GM21786 (cell line): ENCODE measurements at regions not wholly inside any gene's neighbourhood (a gene's known extent, or its start where the extent isn't known, plus 50 kb on each side); places are given as distances from the start of the nearest gene placed in this dataset.
"Not testable (repeated sequence)": the region's sequence is repeated elsewhere in the genome, so short reads cannot be mapped to it uniquely, and the experiment has no call there.

Source experiments
- ATAC-seq: cut with Tn5 transposase; IDR thresholded peaks from one replicate; pipeline ENCODE4 v1.9.1; 2021; ENCODE audit not compliant: unreplicated experiment

GRCh38 chr3:195669310-195669709 is 51.5 kb upstream of the MUC20 start:
- not testable (repeated sequence) for ATAC-seq

GRCh38 chr3:195668131-195668766 is 52.5 kb upstream of the MUC20 start:
- not testable (repeated sequence) for ATAC-seq

DNA sequence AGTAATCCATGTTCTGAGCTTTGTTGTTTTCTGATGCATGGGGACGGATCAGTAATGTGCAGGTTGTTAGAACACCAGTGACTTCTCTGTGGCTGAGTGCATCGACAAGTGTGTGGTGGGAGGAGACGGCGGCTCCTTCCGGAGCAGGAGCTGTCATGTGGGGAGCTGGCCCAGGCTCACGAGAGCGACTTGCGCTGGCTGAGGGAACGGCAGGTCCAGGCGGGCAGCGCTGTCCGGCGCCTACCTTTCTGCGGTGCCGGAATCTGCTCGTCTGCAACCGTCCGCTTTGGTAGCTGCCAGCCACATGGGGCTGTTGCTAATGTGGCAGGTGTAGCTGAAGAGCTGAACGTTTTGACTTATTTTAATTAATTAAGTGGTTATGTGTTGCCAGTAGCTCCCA is 55.5 kb upstream of the MUC20 start:
- ATAC-seq = not testable (repeated sequence)

DNA sequence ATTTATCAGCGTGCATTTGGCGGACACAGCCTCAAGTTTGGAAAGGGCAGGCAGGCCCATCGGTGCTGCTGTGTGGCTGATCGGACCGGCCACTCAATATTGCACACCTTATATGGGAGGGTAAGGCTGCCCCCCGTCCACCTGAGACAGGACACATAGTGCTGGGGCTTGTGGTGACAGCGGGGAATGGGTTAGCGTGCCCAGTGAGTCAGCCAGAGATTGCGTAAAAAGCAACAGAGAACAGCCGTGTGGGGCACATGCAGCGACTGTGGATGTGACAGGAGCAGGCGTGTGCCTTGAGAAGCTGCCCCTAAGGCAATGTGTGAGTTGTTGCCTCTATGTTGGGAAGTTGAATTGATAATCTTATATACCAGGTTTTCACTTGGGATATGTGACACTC is 56.6 kb upstream of the MUC20 start:
- not testable (repeated sequence) for ATAC-seq

GRCh38 chr3:195659136-195659533 is 61.6 kb upstream of the MUC20 start:
- ATAC-seq = not testable (repeated sequence)

GRCh38 chr3:195658381-195659135 is 62.2 kb upstream of the MUC20 start:
- peak; percentile 37 for ATAC-seq

GRCh38 chr3:195657475-195658372 is 63.1 kb upstream of the MUC20 start:
- ATAC-seq = peak; percentile 65

- not testable (repeated sequence) for ATAC-seq
Observed at GRCh38 chr3:195656091-195656490, 64.7 kb upstream of the MUC20 start.

GRCh38 chr3:195654746-195655145 is 66.0 kb upstream of the MUC20 start:
- not testable (repeated sequence) for ATAC-seq

DNA sequence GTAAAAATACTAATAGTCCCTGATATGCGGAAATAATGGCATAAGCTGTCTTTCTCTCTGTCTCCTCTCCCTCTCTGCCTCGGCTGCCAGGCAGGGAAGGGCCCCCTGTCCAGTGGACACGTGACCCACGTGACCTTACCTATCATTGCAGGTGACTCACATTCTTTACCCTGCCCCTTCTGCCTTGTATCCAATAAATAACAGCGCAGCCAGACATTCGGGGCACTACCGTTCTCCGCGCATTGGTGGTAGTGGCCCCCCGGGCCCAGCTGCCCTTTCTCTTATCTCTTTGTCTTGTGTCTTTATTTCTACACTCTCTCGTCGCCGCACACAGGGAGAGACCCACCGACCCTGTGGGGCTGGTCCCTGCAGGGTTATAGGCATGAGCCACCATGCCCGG is 66.6 kb upstream of the MUC20 start:
- not testable (repeated sequence) for ATAC-seq

- ATAC-seq = not testable (repeated sequence)
Observed at GRCh38 chr3:195653641-195654040, 67.1 kb upstream of the MUC20 start.

DNA sequence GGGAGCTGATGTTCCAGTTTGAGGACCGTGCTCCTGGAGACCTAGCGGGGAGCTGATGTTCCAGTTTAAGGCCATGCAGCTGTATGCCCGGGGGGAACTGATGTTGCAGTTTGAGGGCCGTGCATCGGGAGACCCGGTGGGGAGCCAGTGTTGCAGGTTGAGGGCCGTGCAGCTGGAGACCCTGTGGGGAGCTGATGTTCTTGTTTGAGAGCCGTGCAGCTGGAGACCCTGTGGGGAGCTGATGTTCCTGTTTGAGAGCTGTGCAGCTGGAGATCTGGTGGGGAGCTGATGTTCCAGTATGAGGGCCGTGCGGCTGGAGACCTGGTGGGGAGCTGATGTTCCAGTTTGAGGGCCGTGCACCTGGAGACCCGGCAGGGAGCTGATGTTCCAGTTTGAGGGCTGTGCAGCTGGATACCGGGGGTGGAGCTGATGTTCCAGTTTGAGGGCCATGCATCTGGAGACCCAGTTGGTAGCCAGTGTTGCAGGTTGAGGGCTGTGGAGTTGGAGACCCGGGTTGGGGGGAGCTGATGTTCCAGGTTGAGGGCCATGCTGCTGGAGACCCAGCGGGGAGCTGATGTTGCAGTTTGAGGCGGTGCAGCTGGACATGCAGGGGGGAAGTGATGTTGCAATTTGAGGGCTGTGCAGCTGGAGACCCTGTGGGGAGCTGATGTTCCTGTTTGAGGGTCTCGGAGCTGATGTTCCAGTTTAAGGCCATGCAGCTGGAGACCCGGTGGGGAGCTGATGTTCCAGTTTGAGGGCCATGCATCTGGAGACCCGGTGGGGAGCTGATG is 64.4 kb upstream of the APOD start:
- not testable (repeated sequence) for ATAC-seq

DNA sequence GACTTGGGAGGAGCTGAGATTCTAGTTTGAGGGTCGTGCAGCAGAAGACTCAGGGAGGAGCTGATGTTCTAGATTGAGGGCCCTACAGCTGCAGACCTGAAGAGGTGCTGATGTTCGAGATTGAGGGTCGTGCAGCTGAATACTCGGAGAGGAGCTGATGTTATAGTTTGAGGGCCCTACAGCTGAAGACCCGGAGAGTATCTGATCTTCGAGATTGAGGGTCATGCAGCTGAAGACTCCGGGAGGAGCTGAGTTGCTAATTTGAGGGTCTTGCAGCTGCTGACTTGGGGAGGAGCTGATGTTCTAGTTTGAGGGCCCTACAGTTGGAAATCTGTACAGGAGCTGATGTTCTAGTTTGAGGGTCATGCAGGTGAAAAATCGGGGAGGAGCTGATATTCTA is 62.1 kb upstream of the APOD start:
- not testable (repeated sequence) for ATAC-seq

DNA sequence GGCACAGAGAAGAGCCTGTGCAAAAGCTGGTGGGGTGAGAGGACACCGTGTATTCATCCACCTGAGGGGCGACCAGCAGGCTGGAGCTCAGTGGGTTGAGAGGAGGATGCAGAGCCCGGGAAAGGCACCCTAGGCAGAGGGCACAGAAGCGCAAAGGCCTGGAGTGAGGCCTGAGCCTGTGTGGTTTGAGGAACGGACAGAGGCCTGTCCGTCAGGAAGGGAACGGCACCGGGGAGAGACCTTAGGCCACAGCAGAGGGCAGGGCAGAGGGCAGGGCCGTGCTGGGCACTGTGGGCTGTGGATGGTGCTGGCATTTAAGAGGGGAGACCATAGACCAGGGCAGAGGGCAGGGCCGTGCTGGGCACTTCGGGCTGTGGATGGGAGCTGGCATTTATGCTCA is 59.5 kb upstream of the APOD start:
- ATAC-seq = not testable (repeated sequence)

GRCh38 chr3:195642311-195642710 is 58.6 kb upstream of the APOD start:
- ATAC-seq = not testable (repeated sequence)

GRCh38 chr3:195638456-195638855 is 54.7 kb upstream of the APOD start:
- ATAC-seq = not testable (repeated sequence)

DNA sequence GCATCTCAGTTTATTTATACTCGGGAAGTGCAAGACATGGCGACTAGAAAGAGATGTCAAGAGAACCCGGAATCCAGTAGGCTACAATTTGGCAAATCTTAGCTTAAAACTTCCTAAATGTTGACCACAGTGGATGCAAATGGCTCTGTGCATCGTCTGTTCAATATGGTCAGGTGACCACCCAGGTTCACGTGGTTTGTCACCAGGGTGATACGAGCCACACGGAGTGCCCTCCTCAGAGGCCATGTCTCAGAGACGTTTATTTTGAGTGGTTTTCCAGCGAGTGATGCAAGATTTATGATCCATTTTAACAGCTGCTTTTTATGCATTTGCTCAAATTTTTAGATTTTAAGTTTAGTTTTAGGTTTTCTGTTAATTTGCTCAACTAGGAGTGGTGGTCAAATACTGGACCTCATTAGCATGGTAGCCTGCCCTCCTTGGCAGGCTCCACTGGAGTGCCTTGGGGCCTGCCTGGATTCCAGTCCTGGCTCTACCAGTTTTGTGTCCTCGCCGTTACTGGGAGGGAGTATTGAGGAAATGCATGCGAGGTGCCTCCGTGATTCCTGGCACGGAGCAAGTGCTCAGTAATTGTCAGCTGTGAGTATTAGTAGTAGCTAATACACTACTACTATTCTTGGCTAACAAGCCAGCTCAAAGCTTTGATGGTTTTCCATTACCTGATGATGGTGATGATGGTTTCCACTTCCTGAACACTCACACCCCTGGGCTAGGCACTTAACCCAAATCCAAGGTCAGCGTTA is 53.9 kb upstream of the APOD start:
- not testable (repeated sequence) for ATAC-seq

DNA sequence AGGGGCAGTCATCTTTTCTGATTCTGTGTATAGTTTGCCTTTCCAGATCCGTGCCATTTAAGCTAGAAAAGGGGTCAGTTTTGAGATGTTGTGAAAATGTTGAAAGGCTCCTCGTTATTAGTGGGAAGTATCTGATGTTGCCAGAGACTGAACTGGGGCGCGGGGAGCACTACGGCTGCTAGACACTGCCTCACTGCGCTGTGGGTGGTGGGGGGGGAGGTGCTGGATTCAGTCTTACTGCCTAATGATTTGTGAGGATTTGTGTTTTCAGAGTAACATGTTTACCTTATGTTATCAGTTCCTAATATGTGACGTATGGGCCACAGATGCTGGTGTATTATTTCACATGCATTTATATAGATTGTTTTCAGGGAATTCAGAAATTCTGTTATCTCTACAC is 53.3 kb upstream of the APOD start:
- ATAC-seq = not testable (repeated sequence)

DNA sequence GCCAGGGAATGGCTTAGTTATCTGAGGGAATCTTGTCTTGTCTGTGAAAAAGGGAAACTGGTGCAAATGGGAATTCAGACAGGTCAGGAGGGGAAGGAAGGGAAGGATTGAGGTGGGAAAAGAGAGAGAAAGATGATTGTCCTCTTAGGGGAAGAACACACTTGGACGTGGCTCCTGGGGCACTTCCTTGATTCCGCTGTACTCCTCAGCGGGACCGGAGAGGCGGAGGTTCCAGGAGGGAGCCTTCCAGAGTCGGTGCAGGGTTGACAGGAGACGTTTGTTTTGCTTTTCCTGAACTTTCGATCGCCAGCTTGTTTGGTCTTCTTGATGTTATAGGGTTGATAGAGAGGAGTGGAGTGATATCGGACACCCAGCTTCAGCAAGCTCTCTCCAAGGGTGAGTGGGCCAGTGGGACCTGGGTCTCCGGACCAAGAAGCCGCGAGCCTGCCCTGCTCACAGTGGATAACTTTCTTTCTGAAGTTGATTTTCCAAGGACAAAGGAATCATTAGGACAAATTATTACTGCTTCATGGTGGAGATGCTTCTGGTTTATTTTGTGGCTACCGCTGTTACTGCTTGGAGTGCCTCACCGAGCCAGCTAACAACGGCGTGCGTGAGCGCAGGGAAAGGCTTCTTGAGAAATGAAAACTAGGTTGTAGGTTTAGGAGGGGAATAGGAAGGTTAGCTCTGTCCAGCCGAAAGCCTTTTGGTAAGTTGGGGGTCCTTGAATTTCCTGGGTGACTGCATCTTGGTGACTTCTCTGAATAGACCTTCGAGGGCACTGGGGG is 52.4 kb upstream of the APOD start:
- ATAC-seq = not testable (repeated sequence)
